Ascending aorta (tissue), 2 donors: ENCODE measurements at regions not wholly inside any gene's neighbourhood (a gene's known extent, or its start where the extent isn't known, plus 50 kb on each side); places are given as distances from the start of the nearest gene placed in this dataset.

Source experiments
- DNase-seq, 2 donors: peaks; one replicate each; pipeline ENCODE4 v3.0.0-alpha.2; 2019; ENCODE audit warnings: low spot score in 2 of 2
- H3K27ac ChIP-seq, 2 donors: fragments of 200-600 bp; sonication (generic); one replicate each; pipeline ENCODE4 v1.5.1; 2016 to 2017; ENCODE audit warnings: mild to moderate bottlenecking in 1 of 2
- H3K27me3 ChIP-seq: fragments of 200-600 bp; sonication (generic); one replicate; pipeline ENCODE4 v1.5.1; 2017
- H3K36me3 ChIP-seq, 2 donors: fragments of 200-600 bp; sonication (generic); one replicate each; pipeline ENCODE4 v1.5.1; 2016
- H3K4me1 ChIP-seq, 2 donors: fragments of 200-600 bp; sonication (generic); one replicate each; pipeline ENCODE4 v1.5.1; 2016 to 2017; ENCODE audit warnings: mild to moderate bottlenecking in 1 of 2
- H3K4me3 ChIP-seq, 2 donors: fragments of 200-600 bp; sonication (generic); one replicate each; pipeline ENCODE4 v1.5.1; 2016 to 2017; ENCODE audit warnings: mild to moderate bottlenecking in 1 of 2
- H3K9me3 ChIP-seq, 2 donors: fragments of 200-600 bp; sonication (generic); one replicate each; pipeline ENCODE4 v1.5.1; 2016
- CTCF ChIP-seq, 3 experiments: fragments of 200-600 bp in 2 of 3; fragments of 450-650 bp in 1 of 3; sonication (generic) in 2 of 3; IDR thresholded peaks; one replicate each; pipeline ENCODE4 v1.5.1; 2016 to 2019; ENCODE audit warnings: antibody characterized with exemption in 3 of 3, mild to moderate bottlenecking in 1 of 3, moderate library complexity in 1 of 3
- intact Hi-C: fragments of 100-400 bp; cut with DNase I; formaldehyde crosslinking; loops from one replicate; pipeline ENCODE4 v1.15.1; 2023

- Histone ChIP-seq H3K4me1 (no peaks in the 10 kb centered on the region), H3K27me3 (no peaks in the 10 kb centered on the region)
- intact Hi-C loops = no loop called here
Observed at GRCh38 chr12:25842254-25842653, 116.2 kb upstream of the RASSF8 start.

DNA sequence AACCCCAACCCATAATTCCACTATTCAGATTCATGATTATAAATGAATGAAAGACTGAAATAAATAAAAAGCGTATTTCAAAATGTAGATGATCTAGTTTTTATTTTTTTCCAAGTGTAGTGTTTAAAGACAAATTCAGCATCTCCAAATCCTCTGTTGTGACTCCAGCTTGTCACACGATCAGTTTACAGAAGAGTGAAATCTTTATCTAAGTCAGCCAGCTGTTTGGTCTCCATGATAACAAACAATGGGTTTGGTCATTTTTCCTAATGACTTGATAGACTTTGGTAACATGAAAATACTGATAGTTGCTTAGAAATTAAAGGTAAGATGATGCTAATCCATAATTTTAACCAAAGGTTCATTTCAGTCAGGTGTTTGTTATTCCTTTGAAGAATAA is 114.5 kb upstream of the RASSF8 start:
- Histone ChIP-seq H3K4me3 (no peak overlapping the region), H3K4me1 (no peaks in the 10 kb centered on the region), H3K27ac (no peak overlapping the region), H3K9me3 (no peaks in the 10 kb centered on the region), H3K27me3 (no peaks in the 10 kb centered on the region), H3K36me3 (no peaks in the 10 kb centered on the region)
- intact Hi-C loops = no loop called here
- no peak for DNase-seq
- no peak for TF ChIP-seq CTCF (IDR thresholded peaks at IDR 0.05)

More at GRCh38 chr12:25842254-25842653, 116.2 kb upstream of the RASSF8 start:
- H3K9me3 ChIP-seq = no peaks in the 10 kb centered on the region
- no peak overlapping the region for H3K27ac ChIP-seq
- no peak for TF ChIP-seq CTCF (IDR thresholded peaks at IDR 0.05)
- no peak overlapping the region for H3K4me3 ChIP-seq
- no peaks in the 10 kb centered on the region for H3K36me3 ChIP-seq
- no peak for DNase-seq

DNA sequence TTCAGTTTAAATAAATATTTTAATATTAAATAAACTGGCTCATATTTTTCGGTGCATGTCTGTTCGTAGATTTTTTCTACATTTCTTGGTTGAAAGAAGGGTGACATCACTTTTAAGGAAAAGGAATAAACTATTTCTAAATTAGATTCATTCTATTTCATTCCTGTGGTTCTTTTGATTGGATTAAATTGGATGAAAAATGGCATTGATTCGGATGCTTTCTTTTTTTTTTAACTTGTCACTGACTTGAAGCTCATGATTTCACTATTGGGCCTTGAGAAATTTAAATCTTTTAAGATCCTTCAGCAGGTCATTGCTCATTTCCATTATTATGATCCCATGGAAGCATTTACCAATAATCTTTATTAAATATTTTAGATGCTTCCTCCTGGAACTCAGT is 113.1 kb upstream of the RASSF8 start:
- no peaks in the 10 kb centered on the region for H3K4me1 ChIP-seq
- H3K9me3 ChIP-seq = no peaks in the 10 kb centered on the region
- H3K27ac ChIP-seq = no peak overlapping the region

DNA sequence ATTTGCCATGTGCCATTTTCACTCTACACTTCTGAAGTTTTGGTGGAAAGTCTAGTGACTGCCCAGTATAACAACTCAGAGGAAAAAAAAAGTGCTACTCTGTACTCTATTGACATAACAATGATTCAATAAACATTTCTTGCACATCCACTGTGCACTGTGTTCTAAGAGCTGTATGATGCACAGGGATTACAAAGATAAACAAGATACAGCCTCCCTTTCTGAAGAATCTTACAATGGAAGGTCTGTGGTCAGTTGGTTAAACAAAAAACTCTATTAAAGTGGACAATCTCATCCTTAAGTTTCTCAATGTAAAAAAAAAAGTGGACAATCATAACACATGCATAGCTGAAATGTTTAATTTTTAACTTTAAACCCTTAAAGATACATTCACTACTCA is 105.7 kb upstream of the RASSF8 start:
- intact Hi-C loops = no loop called here
- Histone ChIP-seq H3K36me3 (no peaks in the 10 kb centered on the region), H3K4me1 (no peaks in the 10 kb centered on the region), H3K27me3 (no peaks in the 10 kb centered on the region), H3K4me3 (no peak overlapping the region), H3K27ac (no peak overlapping the region), H3K9me3 (no peaks in the 10 kb centered on the region)
- TF ChIP-seq CTCF (IDR thresholded peaks at IDR 0.05) = no peak
- no peak for DNase-seq

More for the DNA sequence above, 113.1 kb upstream of the RASSF8 start:
- intact Hi-C loops = no loop called here
- Histone ChIP-seq H3K27me3 (no peaks in the 10 kb centered on the region), H3K4me3 (no peak overlapping the region), H3K36me3 (no peaks in the 10 kb centered on the region)
- TF ChIP-seq CTCF (IDR thresholded peaks at IDR 0.05) = no peak
- DNase-seq = no peak

DNA sequence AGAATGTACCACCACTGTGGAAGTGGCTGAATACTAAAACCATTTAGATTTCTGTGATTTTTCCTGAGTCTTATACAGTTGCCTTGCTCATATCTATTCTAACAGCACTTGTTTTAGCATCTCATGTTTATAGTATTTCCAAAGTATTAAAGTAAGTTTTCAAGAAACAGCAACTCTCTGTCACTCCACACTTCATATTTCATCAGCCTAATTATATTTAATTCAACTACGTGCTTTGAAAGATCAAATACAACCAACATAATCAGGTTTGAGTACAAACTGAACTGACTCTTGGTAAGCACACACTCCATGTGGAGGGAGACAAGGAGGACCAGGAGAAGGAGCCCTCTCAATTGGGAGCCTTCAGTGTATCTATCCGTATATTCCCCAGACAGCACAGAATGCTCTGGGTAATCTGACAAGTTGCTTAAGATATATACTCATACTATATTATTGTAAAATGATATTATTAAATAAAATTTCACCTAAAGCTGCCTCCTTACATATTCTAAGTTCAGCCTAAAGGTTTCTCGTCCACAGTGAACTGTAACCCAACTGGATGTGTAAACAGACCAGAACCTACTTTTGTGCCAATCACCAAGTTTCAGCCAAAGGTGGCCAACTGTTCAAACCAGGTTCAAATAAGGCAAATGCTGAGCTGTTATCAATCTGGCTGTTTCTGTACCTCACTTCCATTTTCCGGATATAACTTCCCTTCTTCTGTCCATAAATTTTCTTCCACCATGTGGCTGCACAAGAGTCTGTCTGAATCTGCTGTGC is 105.0 kb upstream of the RASSF8 start:
- no peak overlapping the region for H3K4me3 ChIP-seq
- no peaks in the 10 kb centered on the region for H3K27me3 ChIP-seq
- no peaks in the 10 kb centered on the region for H3K36me3 ChIP-seq
- TF ChIP-seq CTCF (IDR thresholded peaks at IDR 0.05) = no peak
- intact Hi-C loops = no loop called here
- no peak overlapping the region for H3K27ac ChIP-seq
- DNase-seq = no peak
- H3K4me1 ChIP-seq = no peaks in the 10 kb centered on the region
- no peaks in the 10 kb centered on the region for H3K9me3 ChIP-seq
